Endothelial cell of umbilical vein (primary cell): ENCODE measurements at regions not wholly inside any gene's neighbourhood (a gene's known extent, or its start where the extent isn't known, plus 50 kb on each side); places are given as distances from the start of the nearest gene placed in this dataset.

Experiments used
- BruUV-seq: library from RNA; stranded (reverse); fragments of 400-500 nt; replicated peaks from 2 replicates; lab custom pipeline; 2021; lab: Mats Ljungman, UMichigan
- CTCF ChIA-PET: fragments of 300-600, 350-600 bp; sonication (Branson Sonifier 250); formaldehyde crosslinking; loops from one replicate; lab custom pipeline; 2021; ENCODE audit warnings: antibody characterized with exemption, inconsistent platforms; lab: Charles Lee
- POLR2A ChIA-PET: fragments of 300-600, 350-600 bp; sonication (Branson Sonifier 250); formaldehyde crosslinking; loops from one replicate; lab custom pipeline; 2021; ENCODE audit warnings: antibody characterized with exemption, inconsistent platforms; lab: Charles Lee
- DNase-seq: peaks from one replicate; pipeline ENCODE4 v3.0.0-alpha.2; 2011; ENCODE audit warnings: low read depth, low spot score
- FAIRE-seq: peaks from 2 replicates; lab custom pipeline; 2011; peaks lifted over from hg19 to GRCh38; lab: Jason Lieb, UNC
- H2AFZ ChIP-seq: 2 replicates; pipeline ENCODE4 v1.6.0; 2012; ENCODE audit warnings: low read depth, low read length, control low read depth, inconsistent platforms
- H3K27ac ChIP-seq: 2 replicates; pipeline ENCODE4 v1.5.1; 2011; ENCODE audit warnings: low read depth, mild to moderate bottlenecking, control low read depth, low read length, moderate library complexity; ENCODE audit not compliant: insufficient read depth
- H3K27me3 ChIP-seq, 2 experiments: 2 replicates each; pipeline versions ENCODE4 v1.6.0 to v1.6.1; 2011; ENCODE audit warnings: low read length in 2 of 2, mixed read lengths in 1 of 2; ENCODE audit not compliant: control insufficient read depth in 2 of 2, insufficient read depth in 2 of 2
- H3K36me3 ChIP-seq, 2 experiments: 2 replicates in 1 of 2; 3 replicates in 1 of 2; pipeline ENCODE4 v1.5.1; 2011; ENCODE audit warnings: low read length in 2 of 2, mild to moderate bottlenecking in 1 of 2, moderate library complexity in 1 of 2; ENCODE audit not compliant: control insufficient read depth in 2 of 2, insufficient read depth in 2 of 2; ENCODE audit errors: extremely low read depth in 1 of 2
- H3K4me1 ChIP-seq: 3 replicates; pipeline ENCODE4 v1.5.1; 2011; ENCODE audit warnings: mild to moderate bottlenecking, low read length; ENCODE audit not compliant: control insufficient read depth, insufficient read depth; ENCODE audit errors: extremely low read depth
- H3K4me2 ChIP-seq: 2 replicates; pipeline ENCODE4 v1.6.1; 2011; ENCODE audit warnings: low read length, control low read depth, mixed read lengths; ENCODE audit not compliant: insufficient read depth
- H3K4me3 ChIP-seq, 3 experiments: fragments of 200-600 bp in 1 of 3; sonication (generic), shearing (Covaris generic) in 1 of 3; replicated peaks in 1 of 3; 2 replicates each; pipeline ENCODE4 v1.5.1; 2011 to 2016; ENCODE audit warnings: control low read depth in 3 of 3, low read length in 3 of 3, mild to moderate bottlenecking in 2 of 3, inconsistent platforms in 1 of 3, low read depth in 1 of 3, moderate library complexity in 1 of 3; ENCODE audit not compliant: insufficient read depth in 1 of 3
- H3K79me2 ChIP-seq: 2 replicates; pipeline ENCODE4 v1.6.0; 2012; ENCODE audit warnings: low read length, inconsistent platforms; ENCODE audit not compliant: control insufficient read depth, insufficient read depth
- H3K9ac ChIP-seq: replicated peaks from 2 replicates; pipeline ENCODE3; 2011; ENCODE audit warnings: low read length, control low read depth; ENCODE audit not compliant: insufficient read depth; ENCODE audit errors: extremely low read depth
- H3K9me1 ChIP-seq: replicated peaks from 3 replicates; pipeline ENCODE4 v1.6.0; 2011; ENCODE audit warnings: mild to moderate bottlenecking, low read length; ENCODE audit not compliant: control insufficient read depth, insufficient read depth; ENCODE audit errors: extremely low read depth
- H3K9me3 ChIP-seq: replicated peaks from 2 replicates; pipeline ENCODE4 v1.5.1; 2012; ENCODE audit warnings: low read length, inconsistent platforms; ENCODE audit not compliant: control insufficient read depth, insufficient read depth
- H4K20me1 ChIP-seq: replicated peaks from 2 replicates; pipeline ENCODE3; 2011; ENCODE audit warnings: mild to moderate bottlenecking, low read length; ENCODE audit not compliant: control insufficient read depth, insufficient read depth; ENCODE audit errors: extremely low read depth
- CTCF ChIP-seq, 2 donors: IDR thresholded peaks; 1 replicate in 1 of 2; 2 replicates in 1 of 2; pipeline ENCODE4 v1.5.1; 2011; ENCODE audit warnings: low read length in 2 of 2, mild to moderate bottlenecking in 2 of 2, moderate library complexity in 2 of 2, control low read depth in 1 of 2, inconsistent platforms in 1 of 2, low read depth in 1 of 2; ENCODE audit not compliant: insufficient read depth in 1 of 2; ENCODE audit errors: extremely low read depth in 1 of 2
- EZH2 ChIP-seq: IDR thresholded peaks from 2 replicates; pipeline ENCODE4 v1.6.1; 2012; ENCODE audit warnings: borderline replicate concordance, low read depth, mild to moderate bottlenecking, moderate library complexity, low read length, inconsistent platforms; ENCODE audit not compliant: severe bottlenecking
- FOS ChIP-seq: IDR thresholded peaks from 2 replicates; pipeline ENCODE4 v1.6.1; 2011; ENCODE audit warnings: mild to moderate bottlenecking, low read length, moderate library complexity, borderline replicate concordance; ENCODE audit not compliant: insufficient read depth
- GATA2 ChIP-seq: IDR thresholded peaks from 2 replicates; pipeline ENCODE4 v1.7.0; 2011; ENCODE audit warnings: low read depth, mild to moderate bottlenecking, moderate library complexity, mixed read lengths, low read length; ENCODE audit not compliant: insufficient read length, insufficient read depth
- JUN ChIP-seq: IDR thresholded peaks from 2 replicates; pipeline ENCODE4 v1.6.1; 2011; ENCODE audit warnings: borderline replicate concordance, low read depth; ENCODE audit not compliant: insufficient read length, insufficient read depth
- MAX ChIP-seq: IDR thresholded peaks from 2 replicates; pipeline ENCODE4 v1.6.1; 2011; ENCODE audit not compliant: insufficient read depth, insufficient read length
- MYC ChIP-seq: IDR thresholded peaks from one replicate; pipeline ENCODE4 v1.6.1; 2011; ENCODE audit warnings: mild to moderate bottlenecking, low read depth, low read length
- POLR2A ChIP-seq: IDR thresholded peaks from 2 replicates; pipeline ENCODE4 v1.6.1; 2012; ENCODE audit warnings: low read depth, mild to moderate bottlenecking, control low read depth, low read length
- POLR2AphosphoS5 ChIP-seq: IDR thresholded peaks from 2 replicates; pipeline ENCODE4 v1.6.1; 2012; ENCODE audit warnings: low read depth, mild to moderate bottlenecking, control low read depth, low read length, moderate library complexity; ENCODE audit not compliant: insufficient read depth
- dilution Hi-C: fragments of 300-500 bp; cut with MboI; formaldehyde crosslinking; loops from one replicate; pipeline ENCODE4 v1.15.0; 2019; ENCODE audit warnings: low sequenced_read_pairs; ENCODE audit not compliant: extremely low pct_ligation_motif_present
- intact Hi-C: fragments of 100-400 bp; cut with micrococcal nuclease; formaldehyde crosslinking; loops from one replicate; pipeline ENCODE4 v1.10.0; 2022

GRCh38 chr3:76661527-76662250 lies 378.2 kb upstream of the ROBO2 start:
- Histone ChIP-seq H3K4me1 (no peaks in the 10 kb centered on the region), H3K27ac (no peak overlapping the region), H3K79me2 (no peaks in the 10 kb centered on the region), H2AFZ (no peak overlapping the region), H3K27me3 (no peaks in the 10 kb centered on the region), H3K9me1 (no peaks in the 10 kb centered on the region), H4K20me1 (no peaks in the 10 kb centered on the region), H3K4me2 (no peak overlapping the region), H3K9me3 (peaks cover 4% of the 10 kb centered on the region), H3K4me3 (no peak overlapping the region), H3K36me3 (no peaks in the 10 kb centered on the region), H3K9ac (no peak overlapping the region)
- dilution Hi-C loops (no loop called here), intact Hi-C loops (no loop called here)
- TF ChIP-seq FOS (no peak), CTCF (IDR thresholded peaks at IDR 0.05; ENCODE audit: extremely low read depth in 1 of 2, insufficient read depth in 1 of 2, low read depth in 1 of 2, low read length in 2 of 2) (no peak), EZH2 (no peak), POLR2A (no peak), MYC (no peak), MAX (no peak), POLR2AphosphoS5 (no peak), JUN (no peak), GATA2 (no peak)
- ChIA-PET POLR2A (no interaction called here), CTCF (no interaction called here)
- DNase-seq (no peak), FAIRE-seq (no peak)
- no TSS peak for BruUV-seq
